D721Med (cell line): ENCODE measurements at regions not wholly inside any gene's neighbourhood (a gene's known extent, or its start where the extent isn't known, plus 50 kb on each side); places are given as distances from the start of the nearest gene placed in this dataset.

Source experiments
- DNase-seq: peaks from one replicate; pipeline ENCODE4 v3.0.0; 2011; ENCODE audit warnings: low spot score; ENCODE audit not compliant: insufficient read length
- FAIRE-seq: peaks from 2 replicates; lab custom pipeline; 2011; peaks lifted over from hg19 to GRCh38; lab: Jason Lieb, UNC
- TF ChIP-seq, protein P1 (sequence below): IDR thresholded peaks from 2 replicates; pipeline ENCODE4 v1.5.1; 2012; ENCODE audit warnings: mild to moderate bottlenecking, control low read depth; ENCODE audit not compliant: insufficient read depth; ENCODE audit errors: missing control alignments

GRCh38 chr6:91780270-91780669 is 1193.4 kb upstream of the MAP3K7 start:
- FAIRE-seq (no peak), DNase-seq (no peak)
- TF ChIP-seq, protein P1, sequence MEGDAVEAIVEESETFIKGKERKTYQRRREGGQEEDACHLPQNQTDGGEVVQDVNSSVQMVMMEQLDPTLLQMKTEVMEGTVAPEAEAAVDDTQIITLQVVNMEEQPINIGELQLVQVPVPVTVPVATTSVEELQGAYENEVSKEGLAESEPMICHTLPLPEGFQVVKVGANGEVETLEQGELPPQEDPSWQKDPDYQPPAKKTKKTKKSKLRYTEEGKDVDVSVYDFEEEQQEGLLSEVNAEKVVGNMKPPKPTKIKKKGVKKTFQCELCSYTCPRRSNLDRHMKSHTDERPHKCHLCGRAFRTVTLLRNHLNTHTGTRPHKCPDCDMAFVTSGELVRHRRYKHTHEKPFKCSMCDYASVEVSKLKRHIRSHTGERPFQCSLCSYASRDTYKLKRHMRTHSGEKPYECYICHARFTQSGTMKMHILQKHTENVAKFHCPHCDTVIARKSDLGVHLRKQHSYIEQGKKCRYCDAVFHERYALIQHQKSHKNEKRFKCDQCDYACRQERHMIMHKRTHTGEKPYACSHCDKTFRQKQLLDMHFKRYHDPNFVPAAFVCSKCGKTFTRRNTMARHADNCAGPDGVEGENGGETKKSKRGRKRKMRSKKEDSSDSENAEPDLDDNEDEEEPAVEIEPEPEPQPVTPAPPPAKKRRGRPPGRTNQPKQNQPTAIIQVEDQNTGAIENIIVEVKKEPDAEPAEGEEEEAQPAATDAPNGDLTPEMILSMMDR = no peak

GRCh38 chr6:91761621-91762020 is 1174.7 kb upstream of the MAP3K7 start:
- no peak for DNase-seq
- FAIRE-seq = no peak
- TF ChIP-seq, protein P1 = no peak

DNA sequence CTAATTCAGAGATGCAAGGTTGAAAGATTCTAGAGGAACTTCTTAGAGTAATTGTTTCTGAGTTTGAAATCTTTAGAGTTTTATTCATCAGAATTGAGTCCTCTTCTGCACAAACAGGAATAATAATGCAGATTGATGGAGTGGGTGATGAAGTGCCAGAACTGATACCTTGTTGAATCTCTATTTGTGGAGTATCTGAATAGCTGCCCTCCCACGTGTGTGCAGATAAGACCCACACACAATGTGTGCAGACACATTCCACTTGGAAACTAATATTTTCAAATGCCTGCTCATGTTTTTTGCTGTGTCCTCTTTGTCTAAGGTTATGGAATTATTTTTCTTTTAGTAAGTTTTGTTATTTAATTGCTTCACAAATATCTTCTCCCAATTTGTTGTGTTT is 1167.8 kb upstream of the MAP3K7 start:
- FAIRE-seq = no peak
- DNase-seq = no peak
- TF ChIP-seq, protein P1 = no peak

DNA sequence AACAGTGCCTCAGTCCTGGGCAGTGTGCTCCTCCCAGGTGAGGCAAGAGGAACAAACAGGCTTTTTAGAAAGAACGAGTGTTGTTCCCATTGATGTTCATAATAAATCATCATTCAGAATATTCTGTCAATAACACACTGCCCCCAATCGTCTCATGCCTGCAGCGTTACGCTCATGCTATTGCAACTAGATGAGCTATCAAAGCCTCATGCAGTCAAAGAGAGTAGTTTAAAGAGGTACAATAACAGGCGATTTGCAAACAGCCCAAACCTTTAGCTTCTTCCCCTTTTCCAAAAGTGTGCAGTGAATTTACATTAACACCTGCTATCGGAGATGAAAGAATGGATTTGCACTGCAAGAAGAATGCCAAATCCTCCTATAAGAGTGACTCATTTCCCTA is 1164.7 kb upstream of the MAP3K7 start:
- TF ChIP-seq, protein P1 = no peak
- no peak for DNase-seq
- no peak for FAIRE-seq

DNA sequence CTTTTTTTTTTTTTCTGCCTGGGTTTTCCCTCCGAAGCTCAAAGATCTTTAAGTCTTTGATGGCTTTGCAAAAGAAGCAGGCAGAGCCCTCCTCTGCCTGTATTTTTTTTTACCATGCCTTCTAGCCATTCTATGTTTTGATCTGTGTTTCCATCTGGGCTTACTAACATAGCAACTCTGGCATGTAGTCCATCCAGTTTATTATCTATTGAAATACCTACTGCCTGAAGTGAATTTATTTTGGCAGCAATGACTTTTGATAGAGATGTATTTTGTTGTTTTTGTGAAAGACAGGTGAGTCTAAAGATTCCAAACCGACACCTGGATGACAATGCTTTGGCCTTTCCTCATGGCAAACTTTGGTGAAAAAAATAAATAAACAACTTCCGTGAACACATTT is 1157.7 kb upstream of the MAP3K7 start:
- TF ChIP-seq, protein P1 = no peak
- DNase-seq (no peak), FAIRE-seq (no peak)

DNA sequence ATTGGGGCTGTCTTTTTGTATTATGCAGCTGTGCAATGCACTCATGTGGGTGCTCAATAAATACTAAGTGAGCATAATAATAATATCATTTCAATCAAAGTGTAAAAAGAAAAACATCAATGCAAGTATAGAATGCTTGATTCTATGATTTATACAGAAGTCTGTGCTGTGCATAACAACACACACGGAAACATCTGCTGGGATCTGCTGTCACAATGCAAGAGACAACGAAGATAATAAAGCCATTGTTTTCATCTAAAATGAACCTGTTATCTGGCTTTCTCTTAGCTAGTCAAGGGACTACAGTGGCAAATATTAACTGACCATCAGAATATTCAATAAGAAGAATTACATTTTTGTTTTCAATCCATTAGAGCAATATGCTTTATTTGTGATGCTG is 1156.9 kb upstream of the MAP3K7 start:
- no peak for FAIRE-seq

GRCh38 chr6:91731939-91732338 is 1145.1 kb upstream of the MAP3K7 start:
- DNase-seq (no peak), FAIRE-seq (no peak)
- TF ChIP-seq, protein P1 = no peak

More for the DNA sequence above, 1156.9 kb upstream of the MAP3K7 start:
- no peak for DNase-seq
- TF ChIP-seq, protein P1 = no peak
